Fibroblast of lung (primary cell): ENCODE measurements at regions not wholly inside any gene's neighbourhood (a gene's known extent, or its start where the extent isn't known, plus 50 kb on each side); places are given as distances from the start of the nearest gene placed in this dataset.
A peak's percentile ranks its signal among the peaks of the same experiment; 100 is the strongest.

Experiments
- DNase-seq, 2 donors: peaks; one replicate each; pipeline versions ENCODE4 v3.0.0 to v3.0.0-alpha.2; 2010; ENCODE audit warnings: low read depth in 2 of 2
- H2AFZ ChIP-seq: 2 replicates; pipeline ENCODE4 v1.5.1; 2012; ENCODE audit warnings: low read length, control low read depth, inconsistent platforms
- H3K27ac ChIP-seq: 2 replicates; pipeline ENCODE4 v1.5.1; 2011; ENCODE audit warnings: low read length, control low read depth; ENCODE audit not compliant: insufficient read depth
- H3K27me3 ChIP-seq: 2 replicates; pipeline ENCODE4 v1.5.1; 2011; ENCODE audit warnings: mild to moderate bottlenecking, low read length; ENCODE audit not compliant: control insufficient read depth, insufficient read depth
- H3K36me3 ChIP-seq: 2 replicates; pipeline ENCODE4 v1.5.1; 2011; ENCODE audit warnings: low read length; ENCODE audit not compliant: control insufficient read depth, insufficient read depth
- H3K4me1 ChIP-seq: 2 replicates; pipeline ENCODE4 v1.5.1; 2011; ENCODE audit warnings: low read length; ENCODE audit not compliant: control insufficient read depth, insufficient read depth; ENCODE audit errors: extremely low read depth
- H3K4me2 ChIP-seq: 2 replicates; pipeline ENCODE4 v1.5.1; 2011; ENCODE audit warnings: low read length, control low read depth; ENCODE audit not compliant: insufficient read depth; ENCODE audit errors: extremely low read depth
- H3K4me3 ChIP-seq, 4 experiments: fragments of 200-600 bp in 1 of 4; sonication (generic) in 1 of 4; replicated peaks in 1 of 4; 2 replicates each; pipeline ENCODE4 v1.5.1; 2011 to 2016; ENCODE audit warnings: low read length in 4 of 4, low read depth in 3 of 4, mild to moderate bottlenecking in 3 of 4, control low read depth in 2 of 4, inconsistent platforms in 1 of 4, mixed read lengths in 1 of 4; ENCODE audit not compliant: insufficient read depth in 1 of 4; ENCODE audit errors: control extremely low read depth in 1 of 4
- H3K79me2 ChIP-seq: 2 replicates; pipeline ENCODE4 v1.5.1; 2012; ENCODE audit warnings: mild to moderate bottlenecking, low read length, inconsistent platforms; ENCODE audit not compliant: control insufficient read depth, insufficient read depth
- H3K9ac ChIP-seq: 2 replicates; pipeline ENCODE4 v1.5.1; 2011; ENCODE audit warnings: mild to moderate bottlenecking, low read length, control low read depth; ENCODE audit not compliant: insufficient read depth
- H3K9me3 ChIP-seq: 2 replicates; pipeline ENCODE4 v1.5.1; 2012; ENCODE audit warnings: low read depth, low read length; ENCODE audit not compliant: control insufficient read depth, insufficient read depth
- H4K20me1 ChIP-seq: 2 replicates; pipeline ENCODE4 v1.5.1; 2011; ENCODE audit warnings: low read length; ENCODE audit not compliant: control insufficient read depth, insufficient read depth; ENCODE audit errors: extremely low read depth
- EZH2 ChIP-seq: IDR thresholded peaks from 2 replicates; pipeline ENCODE4 v1.5.1; 2012; ENCODE audit warnings: low read length, control low read depth, mild to moderate bottlenecking; ENCODE audit errors: missing control alignments
- TF ChIP-seq, protein P1 (sequence below), 2 donors: IDR thresholded peaks in 1 of 2; conservative IDR thresholded peaks in 1 of 2; 1 replicate in 1 of 2; 2 replicates in 1 of 2; pipeline ENCODE4 v1.5.1; 2011 to 2012; ENCODE audit warnings: low read length in 2 of 2, control low read depth in 1 of 2, inconsistent platforms in 1 of 2, low read depth in 1 of 2, mild to moderate bottlenecking in 1 of 2

GRCh38 chr9:88803546-88804253 lies 187.6 kb upstream of the S1PR3 start:
- Histone ChIP-seq H3K27me3 (peaks cover 3% of the 10 kb centered on the region), H3K4me2 (no peak overlapping the region), H3K27ac (no peak overlapping the region), H3K36me3 (no peaks in the 10 kb centered on the region), H3K4me1 (peaks cover 2% of the 10 kb centered on the region), H3K9me3 (no peaks in the 10 kb centered on the region), H4K20me1 (no peaks in the 10 kb centered on the region), H3K79me2 (no peaks in the 10 kb centered on the region), H3K9ac (no peak overlapping the region), H3K4me3 (no peak overlapping the region), H2AFZ (no peak overlapping the region)
- DNase-seq, result peak; percentile 43 to 56
- TF ChIP-seq, protein P1, sequence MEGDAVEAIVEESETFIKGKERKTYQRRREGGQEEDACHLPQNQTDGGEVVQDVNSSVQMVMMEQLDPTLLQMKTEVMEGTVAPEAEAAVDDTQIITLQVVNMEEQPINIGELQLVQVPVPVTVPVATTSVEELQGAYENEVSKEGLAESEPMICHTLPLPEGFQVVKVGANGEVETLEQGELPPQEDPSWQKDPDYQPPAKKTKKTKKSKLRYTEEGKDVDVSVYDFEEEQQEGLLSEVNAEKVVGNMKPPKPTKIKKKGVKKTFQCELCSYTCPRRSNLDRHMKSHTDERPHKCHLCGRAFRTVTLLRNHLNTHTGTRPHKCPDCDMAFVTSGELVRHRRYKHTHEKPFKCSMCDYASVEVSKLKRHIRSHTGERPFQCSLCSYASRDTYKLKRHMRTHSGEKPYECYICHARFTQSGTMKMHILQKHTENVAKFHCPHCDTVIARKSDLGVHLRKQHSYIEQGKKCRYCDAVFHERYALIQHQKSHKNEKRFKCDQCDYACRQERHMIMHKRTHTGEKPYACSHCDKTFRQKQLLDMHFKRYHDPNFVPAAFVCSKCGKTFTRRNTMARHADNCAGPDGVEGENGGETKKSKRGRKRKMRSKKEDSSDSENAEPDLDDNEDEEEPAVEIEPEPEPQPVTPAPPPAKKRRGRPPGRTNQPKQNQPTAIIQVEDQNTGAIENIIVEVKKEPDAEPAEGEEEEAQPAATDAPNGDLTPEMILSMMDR (conservative IDR thresholded peaks at IDR 0.05 in 1 of 2, IDR thresholded peaks at IDR 0.05 in 1 of 2; ENCODE audit: low read depth in 1 of 2, low read length in 2 of 2), result no peak
- no peak for TF ChIP-seq EZH2

DNA sequence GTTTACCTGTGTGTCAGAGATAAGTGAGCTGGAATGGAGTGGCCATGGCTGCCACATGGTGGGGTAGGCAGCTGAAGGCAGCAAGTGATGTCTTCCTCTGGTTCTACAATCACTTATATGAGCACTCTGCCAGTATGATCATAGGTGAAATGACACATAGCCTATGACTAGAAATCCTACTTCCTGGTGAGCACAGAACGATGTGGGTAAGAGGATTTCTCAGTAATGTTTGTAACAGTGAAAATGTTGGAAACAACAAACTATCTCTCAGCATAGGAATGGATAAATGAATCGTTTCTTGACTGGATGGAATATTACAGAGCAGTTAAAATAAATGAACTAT lies 187.0 kb upstream of the S1PR3 start:
- H3K9me3 ChIP-seq, result no peaks in the 10 kb centered on the region
- H3K79me2 ChIP-seq, result no peaks in the 10 kb centered on the region
- H3K9ac ChIP-seq, result no peak overlapping the region
- H3K4me3 ChIP-seq, result no peak overlapping the region
- H3K27ac ChIP-seq, result no peak overlapping the region
- H2AFZ ChIP-seq, result no peak overlapping the region
- DNase-seq, result no peak
- H3K4me1 ChIP-seq, result peaks cover 2% of the 10 kb centered on the region
- H3K4me2 ChIP-seq, result no peak overlapping the region
- no peak for TF ChIP-seq EZH2
- TF ChIP-seq, protein P1 (conservative IDR thresholded peaks at IDR 0.05 in 1 of 2, IDR thresholded peaks at IDR 0.05 in 1 of 2; ENCODE audit: low read depth in 1 of 2, low read length in 2 of 2), result no peak
- H4K20me1 ChIP-seq, result no peaks in the 10 kb centered on the region
- H3K36me3 ChIP-seq, result no peaks in the 10 kb centered on the region
- H3K27me3 ChIP-seq, result peaks cover 3% of the 10 kb centered on the region

GRCh38 chr9:88805217-88805943 lies 185.9 kb upstream of the S1PR3 start:
- no peaks in the 10 kb centered on the region for H3K79me2 ChIP-seq
- peaks cover 2% of the 10 kb centered on the region for H3K4me1 ChIP-seq
- H3K27me3 ChIP-seq, result peaks cover 3% of the 10 kb centered on the region
- H3K9me3 ChIP-seq, result no peaks in the 10 kb centered on the region
- H3K4me3 ChIP-seq, result no peak overlapping the region
- no peaks in the 10 kb centered on the region for H3K36me3 ChIP-seq
- H3K4me2 ChIP-seq, result no peak overlapping the region
- no peak for DNase-seq
- H4K20me1 ChIP-seq, result no peaks in the 10 kb centered on the region
- H3K9ac ChIP-seq, result no peak overlapping the region
- TF ChIP-seq, protein P1 (conservative IDR thresholded peaks at IDR 0.05 in 1 of 2, IDR thresholded peaks at IDR 0.05 in 1 of 2; ENCODE audit: low read depth in 1 of 2, low read length in 2 of 2), result no peak
- TF ChIP-seq EZH2, result no peak
- H2AFZ ChIP-seq, result no peak overlapping the region
- no peak overlapping the region for H3K27ac ChIP-seq
